Activated naive CD4-positive, alpha-beta T cell treated with Interleukin-2 at 50 U/mL for 16 hours (primary cell): ENCODE measurements at regions not wholly inside any gene's neighbourhood (a gene's known extent, or its start where the extent isn't known, plus 50 kb on each side); places are given as distances from the start of the nearest gene placed in this dataset.
"Not testable (repeated sequence)": the region's sequence is repeated elsewhere in the genome, so short reads cannot be mapped to it uniquely, and the experiment has no call there.

Source experiments
- DNase-seq: peaks from one replicate; pipeline ENCODE4 v3.0.0-alpha.2; 2020

GRCh38 chr1:82073071-82073470 lies 272.3 kb downstream of the ADGRL2 start:
- no peak for DNase-seq

GRCh38 chr1:82065916-82066315 lies 265.2 kb downstream of the ADGRL2 start:
- DNase-seq: no peak

GRCh38 chr1:82064691-82065090 lies 264.0 kb downstream of the ADGRL2 start:
- no peak for DNase-seq

GRCh38 chr1:82062206-82062605 lies 261.5 kb downstream of the ADGRL2 start:
- DNase-seq: no peak

- DNase-seq: no peak
These were observed 259.2 kb downstream of the ADGRL2 start for GRCh38 chr1:82059959-82060358.

GRCh38 chr1:82057011-82057410 lies 256.3 kb downstream of the ADGRL2 start:
- DNase-seq: no peak

GRCh38 chr1:82055375-82055774 lies 254.6 kb downstream of the ADGRL2 start:
- DNase-seq: not testable (repeated sequence)

GRCh38 chr1:82052563-82052962 lies 251.8 kb downstream of the ADGRL2 start:
- DNase-seq: no peak

GRCh38 chr1:82048596-82048995 lies 247.9 kb downstream of the ADGRL2 start:
- no peak for DNase-seq

- DNase-seq: no peak
These were observed 244.5 kb downstream of the ADGRL2 start for GRCh38 chr1:82045221-82045620.

- no peak for DNase-seq
These were observed 243.8 kb downstream of the ADGRL2 start for GRCh38 chr1:82044536-82044935.

GRCh38 chr1:82044111-82044510 lies 243.4 kb downstream of the ADGRL2 start:
- no peak for DNase-seq

- no peak for DNase-seq
These were observed 241.7 kb downstream of the ADGRL2 start for GRCh38 chr1:82042306-82043060.
